Smooth muscle cell (in vitro differentiated cells): ENCODE measurements at regions not wholly inside any gene's neighbourhood (a gene's known extent, or its start where the extent isn't known, plus 50 kb on each side); places are given as distances from the start of the nearest gene placed in this dataset.

Experiments
- DNase-seq: peaks from one replicate; lab custom pipeline; 2025; ENCODE audit not compliant: unreplicated experiment; lab: John Stamatoyannopoulos, UW
- H2AFZ ChIP-seq: fragments of 200-600 bp; sonication (generic); 2 replicates; pipeline ENCODE4 v1.6.0; 2016; ENCODE audit warnings: antibody characterized with exemption, low read depth, mild to moderate bottlenecking
- H3F3A ChIP-seq: fragments of 200-600 bp; sonication (generic); 2 replicates; pipeline ENCODE4 v1.6.0; 2017; ENCODE audit warnings: antibody characterized with exemption, low read depth
- H3K27ac ChIP-seq: fragments of 200-600 bp; sonication (generic); 2 replicates; pipeline ENCODE4 v1.5.1; 2016; ENCODE audit warnings: low read depth, mild to moderate bottlenecking
- H3K27me3 ChIP-seq: fragments of 200-600 bp; sonication (generic); 2 replicates; pipeline ENCODE4 v1.6.1; 2016; ENCODE audit warnings: low read depth, mild to moderate bottlenecking
- H3K36me3 ChIP-seq: fragments of 200-600 bp; sonication (generic); 2 replicates; pipeline ENCODE4 v1.5.1; 2016; ENCODE audit warnings: low read depth
- H3K4me1 ChIP-seq: fragments of 200-600 bp; sonication (generic); 2 replicates; pipeline ENCODE4 v1.5.1; 2016; ENCODE audit warnings: low read depth
- H3K4me2 ChIP-seq: fragments of 200-600 bp; sonication (generic); 2 replicates; pipeline ENCODE4 v1.6.0; 2016; ENCODE audit warnings: mild to moderate bottlenecking
- H3K4me3 ChIP-seq: fragments of 200-600 bp; sonication (generic); 2 replicates; pipeline ENCODE4 v1.5.1; 2016; ENCODE audit warnings: mild to moderate bottlenecking
- H3K79me2 ChIP-seq: fragments of 200-600 bp; sonication (generic); 2 replicates; pipeline ENCODE4 v1.6.0; 2016; ENCODE audit warnings: low read depth, mild to moderate bottlenecking
- H3K9ac ChIP-seq: fragments of 200-600 bp; sonication (generic); 2 replicates; pipeline ENCODE4 v1.6.0; 2016; ENCODE audit warnings: low read depth
- H3K9me3 ChIP-seq: fragments of 200-600 bp; sonication (generic); replicated peaks from 2 replicates; pipeline ENCODE4 v1.5.1; 2016; ENCODE audit warnings: low read depth
- H4K20me1 ChIP-seq: fragments of 200-600 bp; sonication (generic); 2 replicates; pipeline ENCODE4 v1.6.0; 2016; ENCODE audit warnings: low read depth
- CTCF ChIP-seq: fragments of 200-600 bp; sonication (generic); IDR thresholded peaks from 2 replicates; pipeline ENCODE4 v1.5.1; 2017; ENCODE audit warnings: borderline replicate concordance, mild to moderate bottlenecking, antibody characterized with exemption; ENCODE audit not compliant: insufficient read depth, poor library complexity, severe bottlenecking
- WGBS: methylation state at CpG from one replicate; pipeline ENCODE4 v1.1.7; 2016; ENCODE audit warnings: low lambda C conversion rate; 5-methylcytosine and 5-hydroxymethylcytosine counted together

GRCh38 chr1:55504306-55504731 is 289.2 kb upstream of the USP24 start:
- no peak overlapping the region for H3K4me3 ChIP-seq
- H3K9ac ChIP-seq = no peak overlapping the region
- no peaks in the 10 kb centered on the region for H3K27me3 ChIP-seq
- DNase-seq = no peak
- peaks cover 7% of the 10 kb centered on the region for H3K4me1 ChIP-seq
- no peaks in the 10 kb centered on the region for H3F3A ChIP-seq
- peak overlapping the region; percentile 38 for H2AFZ ChIP-seq
- H3K4me2 ChIP-seq = peak overlapping the region; percentile 49
- no peaks in the 10 kb centered on the region for H3K9me3 ChIP-seq
- H3K27ac ChIP-seq = no peak overlapping the region
- H3K79me2 ChIP-seq = no peaks in the 10 kb centered on the region
- no peaks in the 10 kb centered on the region for H3K36me3 ChIP-seq
- TF ChIP-seq CTCF = no peak
- 45% methylated on average over 4 of the region's 4 CpGs for WGBS
- no peaks in the 10 kb centered on the region for H4K20me1 ChIP-seq

DNA sequence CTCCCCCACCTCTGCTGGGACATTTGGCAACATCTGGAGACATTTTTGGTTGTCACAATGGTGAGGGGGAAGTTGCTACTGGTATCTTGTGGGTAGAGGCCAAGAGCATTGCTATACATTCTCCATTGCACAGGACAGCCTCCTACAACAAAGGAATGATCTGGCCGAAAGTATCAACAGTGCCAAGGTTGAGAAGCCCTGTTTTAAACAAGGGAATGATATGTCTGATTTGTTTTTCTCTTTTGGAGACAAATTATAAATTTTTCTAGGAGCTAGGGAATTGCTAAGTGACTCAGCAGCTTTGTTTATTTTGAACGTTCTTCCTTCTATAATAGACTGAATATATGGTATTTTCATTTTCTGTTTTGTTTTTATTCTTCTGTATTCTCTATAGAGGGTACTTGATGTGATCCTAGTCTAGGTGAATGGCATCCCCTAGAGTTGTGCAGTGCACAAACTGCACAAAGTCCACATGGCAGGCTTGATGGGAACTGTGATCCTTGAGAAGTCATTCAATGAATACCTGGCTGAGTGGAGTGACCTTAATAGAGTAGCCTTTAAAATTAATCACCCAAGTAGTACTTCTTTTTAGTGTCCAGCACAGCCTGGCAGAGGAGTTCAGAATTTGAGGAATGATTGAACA is 288.6 kb upstream of the USP24 start:
- Histone ChIP-seq H3K4me1 (peaks cover 7% of the 10 kb centered on the region), H3K27ac (no peak overlapping the region), H3K9me3 (no peaks in the 10 kb centered on the region), H3F3A (no peaks in the 10 kb centered on the region), H2AFZ (no peak overlapping the region), H3K79me2 (no peaks in the 10 kb centered on the region), H3K4me2 (peak overlapping the region; percentile 49), H3K27me3 (no peaks in the 10 kb centered on the region), H3K4me3 (no peak overlapping the region), H3K36me3 (no peaks in the 10 kb centered on the region), H4K20me1 (no peaks in the 10 kb centered on the region), H3K9ac (no peak overlapping the region)
- no peak for DNase-seq
- WGBS = 57% methylated on average over 2 of the region's 2 CpGs
- TF ChIP-seq CTCF = no peak

GRCh38 chr1:55500601-55501000 is 285.4 kb upstream of the USP24 start:
- WGBS = 97% methylated on average over 6 of the region's 6 CpGs

More at GRCh38 chr1:55500601-55501000, 285.4 kb upstream of the USP24 start:
- Histone ChIP-seq H3K27me3 (no peaks in the 10 kb centered on the region), H3K4me2 (no peak overlapping the region), H3K4me3 (no peak overlapping the region), H2AFZ (no peak overlapping the region), H3K9me3 (no peaks in the 10 kb centered on the region), H4K20me1 (no peaks in the 10 kb centered on the region), H3K27ac (no peak overlapping the region), H3K4me1 (peaks cover 7% of the 10 kb centered on the region), H3K79me2 (no peaks in the 10 kb centered on the region), H3F3A (no peaks in the 10 kb centered on the region), H3K9ac (no peak overlapping the region), H3K36me3 (no peaks in the 10 kb centered on the region)
- no peak for TF ChIP-seq CTCF
- no peak for DNase-seq
